Ectodermal cell (in vitro differentiated cells): ENCODE measurements at regions not wholly inside any gene's neighbourhood (a gene's known extent, or its start where the extent isn't known, plus 50 kb on each side); places are given as distances from the start of the nearest gene placed in this dataset.

Experiments
- H3K27ac ChIP-seq: 2 replicates; pipeline ENCODE4 v1.7.0; 2013; ENCODE audit warnings: mild to moderate bottlenecking, low read depth, low read length; ENCODE audit not compliant: insufficient read depth, poor library complexity, severe bottlenecking
- H3K27me3 ChIP-seq: 2 replicates; pipeline ENCODE4 v1.7.0; 2013; ENCODE audit warnings: mild to moderate bottlenecking, low read length; ENCODE audit not compliant: insufficient read depth, control insufficient read depth, poor library complexity, severe bottlenecking
- H3K36me3 ChIP-seq: one replicate; pipeline ENCODE4 v1.7.0; 2013; ENCODE audit warnings: low read length; ENCODE audit not compliant: control insufficient read depth, insufficient read depth
- H3K4me1 ChIP-seq: one replicate; pipeline ENCODE4 v1.7.0; 2013; ENCODE audit warnings: low read length; ENCODE audit not compliant: control insufficient read depth, insufficient read depth
- H3K4me3 ChIP-seq: 2 replicates; pipeline ENCODE4 v1.7.0; 2013; ENCODE audit warnings: low read depth, low read length, control low read depth; ENCODE audit not compliant: insufficient read depth
- H3K9me3 ChIP-seq: 2 replicates; pipeline ENCODE4 v1.7.0; 2013; ENCODE audit warnings: mild to moderate bottlenecking, low read length, moderate library complexity; ENCODE audit not compliant: control insufficient read depth
- WGBS, 2 experiments: methylation state at CpG; one replicate each; pipeline ENCODE4 v1.1.7; 2013; ENCODE audit warnings: missing lambda C conversion rate in 2 of 2; 5-methylcytosine and 5-hydroxymethylcytosine counted together

DNA sequence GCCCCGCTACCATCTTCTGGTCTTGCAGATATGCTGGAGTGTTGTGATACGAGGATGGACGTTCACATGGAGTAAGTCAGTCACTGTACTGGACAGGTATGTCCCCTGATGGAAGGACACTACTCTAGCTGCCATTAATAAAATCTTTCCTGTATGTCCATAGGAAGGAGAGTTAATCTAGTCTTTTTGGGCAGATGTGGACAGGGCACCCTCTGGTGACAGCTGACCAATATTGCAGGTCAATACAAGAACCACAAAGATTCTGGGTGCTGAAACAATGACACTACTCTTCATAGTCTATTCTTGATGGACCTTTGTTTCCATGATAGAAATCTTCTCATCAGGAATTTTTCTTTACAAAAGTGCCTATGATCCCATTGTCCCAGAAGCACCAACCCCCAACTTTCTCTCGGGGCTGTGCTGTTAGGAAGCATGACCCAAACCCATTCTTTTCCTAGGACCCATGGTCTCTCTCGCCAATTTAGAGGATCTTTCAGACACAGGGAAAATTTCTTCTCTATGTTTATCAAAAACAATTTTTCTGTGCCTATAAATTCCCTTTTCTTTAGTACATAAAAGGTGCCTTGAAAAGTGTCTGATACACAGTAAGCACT is 376.9 kb downstream of the DTWD2 start:
- Histone ChIP-seq H3K9me3 (no peaks in the 10 kb centered on the region), H3K27ac (no peak overlapping the region), H3K4me3 (no peak overlapping the region), H3K4me1 (no peaks in the 10 kb centered on the region), H3K27me3 (no peaks in the 10 kb centered on the region), H3K36me3 (no peaks in the 10 kb centered on the region)
- 87 to 90% methylated on average over 5 of the region's 5 CpGs for WGBS, 2 experiments

DNA sequence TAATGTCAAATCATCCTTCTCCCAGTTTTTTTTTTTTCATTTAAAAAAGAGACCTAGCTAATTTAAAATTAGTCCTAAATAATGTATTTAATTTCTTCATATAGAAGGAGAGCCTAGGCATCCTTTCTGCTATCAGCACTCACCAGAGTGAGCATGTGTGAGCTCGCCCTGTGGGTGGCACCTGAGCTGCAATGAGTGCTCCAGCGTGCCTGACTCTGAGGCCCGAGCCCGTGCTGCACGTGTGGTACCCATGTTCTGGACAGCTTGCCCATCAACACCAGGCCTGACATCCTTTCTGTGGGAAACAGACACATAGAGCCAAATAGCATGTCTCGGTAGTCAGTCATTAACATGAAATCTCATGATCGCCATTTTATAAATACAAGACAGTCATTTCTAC is 381.4 kb downstream of the DTWD2 start:
- Histone ChIP-seq H3K36me3 (no peaks in the 10 kb centered on the region), H3K4me3 (no peak overlapping the region), H3K9me3 (no peaks in the 10 kb centered on the region), H3K27me3 (no peaks in the 10 kb centered on the region), H3K27ac (no peak overlapping the region), H3K4me1 (no peaks in the 10 kb centered on the region)
- 89 to 92% methylated on average over 7 of the region's 7 CpGs for WGBS, 2 experiments

DNA sequence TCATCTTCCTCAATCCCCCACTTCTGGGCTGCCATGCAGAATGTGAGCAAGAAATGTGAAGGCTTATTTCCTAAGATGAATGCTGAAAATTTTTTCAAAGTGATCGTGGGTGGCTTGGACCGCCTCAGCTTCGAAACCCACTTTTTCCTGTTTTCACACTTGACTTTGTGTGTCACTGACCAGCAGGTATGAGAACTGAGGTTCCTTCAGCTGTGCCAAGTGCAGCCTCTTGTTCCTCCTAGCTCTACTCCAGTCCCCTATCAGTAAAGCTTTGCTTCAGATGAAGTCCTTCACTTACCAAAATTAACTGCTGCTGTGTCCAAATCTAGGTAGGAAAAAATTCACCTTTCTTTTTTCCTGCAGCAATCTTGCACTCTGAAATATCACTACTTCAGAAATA is 382.6 kb downstream of the DTWD2 start:
- H3K36me3 ChIP-seq: no peaks in the 10 kb centered on the region
- H3K4me1 ChIP-seq: no peaks in the 10 kb centered on the region
- WGBS, 2 experiments: 72 to 80% methylated on average over 3 of the region's 3 CpGs
- no peak overlapping the region for H3K4me3 ChIP-seq
- no peaks in the 10 kb centered on the region for H3K27me3 ChIP-seq
- no peak overlapping the region for H3K27ac ChIP-seq
- H3K9me3 ChIP-seq: no peaks in the 10 kb centered on the region

DNA sequence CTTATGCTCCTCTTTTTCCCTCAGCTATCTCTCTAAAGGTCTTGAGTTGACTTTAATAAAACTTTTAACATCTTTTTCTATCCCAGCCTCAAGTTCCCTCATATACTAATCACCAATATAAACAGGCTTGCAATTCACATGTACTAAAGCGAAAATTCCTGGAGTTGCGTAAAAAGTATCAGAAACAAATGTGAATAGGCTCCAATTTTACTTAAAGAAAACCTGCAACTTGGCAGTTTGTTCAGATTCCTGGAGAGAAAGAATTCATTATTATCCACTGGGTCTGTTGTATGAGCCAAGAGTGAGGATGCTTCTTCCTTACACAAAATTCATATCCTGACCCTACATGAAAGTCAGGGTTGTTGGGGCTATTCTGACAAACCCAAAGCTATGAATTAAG is 384.2 kb downstream of the DTWD2 start:
- Histone ChIP-seq H3K9me3 (no peaks in the 10 kb centered on the region), H3K27ac (no peak overlapping the region), H3K4me1 (no peaks in the 10 kb centered on the region), H3K36me3 (no peaks in the 10 kb centered on the region), H3K4me3 (no peak overlapping the region), H3K27me3 (no peaks in the 10 kb centered on the region)
- WGBS, 2 experiments: 48 to 100% methylated on average over 1 to 2 of the region's 2 CpGs

DNA sequence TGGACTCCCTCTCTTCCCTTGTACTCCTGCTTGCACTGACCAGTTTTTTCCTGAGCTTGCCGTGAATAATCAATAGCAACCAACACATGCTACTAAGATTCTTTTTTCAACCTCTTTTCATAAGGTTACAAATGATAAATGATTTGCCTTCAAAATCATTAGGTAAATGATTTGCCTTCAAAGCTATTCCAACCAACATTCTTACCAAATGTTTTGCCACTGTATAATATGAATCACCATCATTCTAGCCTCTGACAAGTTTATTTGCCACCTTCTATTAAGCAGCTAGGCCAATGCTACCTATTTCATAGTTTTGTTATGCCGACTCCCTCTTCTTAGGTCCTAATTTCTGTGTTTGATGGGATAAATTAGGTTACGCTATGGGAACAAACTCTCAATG is 385.1 kb downstream of the DTWD2 start:
- H3K27me3 ChIP-seq: no peaks in the 10 kb centered on the region
- WGBS, 2 experiments: 93% methylated on average over 3 of the region's 3 CpGs
- H3K27ac ChIP-seq: no peak overlapping the region
- no peaks in the 10 kb centered on the region for H3K9me3 ChIP-seq
- no peak overlapping the region for H3K4me3 ChIP-seq
- H3K4me1 ChIP-seq: no peaks in the 10 kb centered on the region
- no peaks in the 10 kb centered on the region for H3K36me3 ChIP-seq

DNA sequence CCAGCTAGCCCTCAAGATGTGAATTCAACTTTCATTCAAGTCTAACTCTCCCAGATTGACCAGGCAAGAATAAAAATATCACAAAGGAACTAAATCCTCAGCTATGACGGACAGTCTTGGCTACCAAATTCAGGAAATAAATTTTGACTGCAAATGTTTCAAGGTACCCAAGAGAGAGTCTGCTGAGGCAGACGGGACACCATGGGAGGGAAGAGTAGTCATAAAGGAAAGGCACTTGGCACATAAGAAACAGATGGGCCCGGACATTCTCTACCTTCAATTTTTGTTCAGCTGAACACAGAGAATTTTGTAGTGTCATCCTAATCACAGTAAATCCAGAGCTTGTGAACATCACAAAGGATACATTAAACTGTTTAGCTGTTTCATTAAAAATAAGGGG is 390.0 kb downstream of the DTWD2 start:
- WGBS, 2 experiments: 92 to 95% methylated on average over 3 of the region's 3 CpGs
- Histone ChIP-seq H3K4me1 (no peaks in the 10 kb centered on the region), H3K9me3 (no peaks in the 10 kb centered on the region), H3K4me3 (no peak overlapping the region), H3K36me3 (no peaks in the 10 kb centered on the region), H3K27ac (no peak overlapping the region), H3K27me3 (no peaks in the 10 kb centered on the region)

DNA sequence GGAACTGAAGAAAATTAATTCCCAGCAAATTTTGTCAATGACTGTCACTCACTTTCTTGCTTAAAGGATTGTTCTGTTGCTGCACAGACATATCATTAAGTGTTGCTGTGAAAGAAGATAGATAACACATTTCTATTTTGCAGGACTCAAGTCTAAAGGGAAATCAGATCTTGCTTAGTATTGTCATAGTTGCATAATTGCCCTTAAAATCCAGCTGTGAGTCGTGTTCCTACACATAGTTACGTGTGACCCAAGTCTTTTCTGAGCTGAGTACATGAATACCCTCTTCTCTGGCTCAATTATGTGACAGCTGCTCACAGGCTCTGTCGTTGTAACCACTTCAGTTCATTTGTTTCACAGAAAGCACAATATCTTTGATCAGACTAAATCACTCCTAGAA is 390.8 kb downstream of the DTWD2 start:
- 79 to 84% methylated on average over 3 of the region's 3 CpGs for WGBS, 2 experiments

DNA sequence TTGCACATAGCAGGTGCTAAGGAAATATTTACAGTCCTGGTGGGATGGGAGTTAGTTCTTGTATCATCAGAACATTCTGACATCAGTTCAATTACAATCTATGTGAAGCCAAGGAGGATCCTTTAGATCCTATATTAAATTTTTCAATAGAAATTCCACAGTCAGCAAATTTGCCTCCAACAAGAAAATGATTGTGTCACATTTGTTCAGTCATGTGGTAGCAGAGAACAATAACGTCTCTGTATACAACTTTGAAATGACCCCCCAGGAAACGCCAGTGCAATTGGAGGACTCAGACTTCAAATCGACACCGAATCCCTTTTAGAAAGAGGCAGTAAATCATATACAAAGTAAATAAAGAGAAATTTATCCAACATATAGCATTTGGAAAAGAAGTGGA is 392.1 kb downstream of the DTWD2 start:
- H3K4me3 ChIP-seq: no peak overlapping the region
- H3K27ac ChIP-seq: no peak overlapping the region
- H3K4me1 ChIP-seq: no peaks in the 10 kb centered on the region
- H3K36me3 ChIP-seq: no peaks in the 10 kb centered on the region
- no peaks in the 10 kb centered on the region for H3K27me3 ChIP-seq
- WGBS, 2 experiments: 86 to 100% methylated on average over 4 of the region's 4 CpGs
- H3K9me3 ChIP-seq: no peaks in the 10 kb centered on the region

More for the DNA sequence above, 390.8 kb downstream of the DTWD2 start:
- H3K27me3 ChIP-seq: no peaks in the 10 kb centered on the region
- no peaks in the 10 kb centered on the region for H3K9me3 ChIP-seq
- no peaks in the 10 kb centered on the region for H3K4me1 ChIP-seq
- no peaks in the 10 kb centered on the region for H3K36me3 ChIP-seq
- no peak overlapping the region for H3K27ac ChIP-seq
- H3K4me3 ChIP-seq: no peak overlapping the region

DNA sequence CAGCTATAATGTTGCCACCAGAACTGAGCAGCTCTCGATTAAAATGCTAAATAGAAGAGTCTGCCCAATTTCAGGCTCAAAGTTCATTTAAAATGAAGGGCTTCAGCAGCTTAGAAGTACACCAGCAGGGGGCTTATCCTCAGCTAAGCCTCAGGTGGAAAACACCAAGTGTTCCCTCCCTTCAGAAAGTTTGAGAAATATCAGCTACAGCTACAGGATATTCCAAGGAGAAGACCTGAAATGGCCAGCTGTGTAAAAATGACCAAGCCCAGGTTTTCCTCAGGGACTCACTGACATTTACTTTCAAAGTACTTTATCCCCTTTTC is 395.4 kb downstream of the DTWD2 start:
- Histone ChIP-seq H3K4me3 (no peak overlapping the region), H3K9me3 (no peaks in the 10 kb centered on the region), H3K4me1 (no peaks in the 10 kb centered on the region), H3K36me3 (no peaks in the 10 kb centered on the region), H3K27me3 (no peaks in the 10 kb centered on the region), H3K27ac (no peak overlapping the region)
- WGBS, 2 experiments: 90 to 93% methylated on average over 1 of the region's 1 CpG

DNA sequence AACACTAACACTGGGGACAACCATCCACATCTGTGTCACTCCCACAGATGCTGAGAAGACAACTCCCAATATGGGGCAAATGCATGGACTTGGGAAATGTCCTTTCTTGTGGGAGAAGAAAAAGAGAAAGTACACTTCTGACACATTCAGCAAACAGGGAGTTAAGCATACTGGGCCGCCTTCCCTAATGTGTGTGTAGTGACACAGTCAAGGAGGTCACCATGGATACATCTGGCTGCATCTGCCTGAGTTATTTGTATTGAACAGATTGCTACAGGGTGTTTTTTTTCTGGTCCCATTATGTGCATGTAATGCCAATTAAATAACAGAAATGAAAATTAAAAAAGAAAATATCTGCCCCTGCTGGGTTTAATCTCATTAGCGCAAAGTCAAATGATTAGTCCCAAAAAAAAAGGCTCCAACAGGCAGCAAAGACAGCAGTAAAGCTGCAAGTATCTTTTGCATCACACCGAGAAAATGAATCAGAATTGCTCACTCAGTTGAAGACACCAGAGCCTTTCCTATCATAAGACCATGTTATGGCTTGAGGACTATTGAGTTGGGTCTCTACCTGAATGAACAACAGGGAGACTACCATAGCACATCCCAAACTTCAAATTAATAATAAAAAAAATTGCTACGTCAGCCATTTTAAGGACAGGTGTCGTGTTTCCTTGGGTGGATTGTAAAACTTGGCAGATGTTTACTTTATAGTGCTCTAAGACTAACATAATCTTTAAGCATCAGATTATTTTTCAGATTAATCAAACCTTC is 395.9 kb downstream of the DTWD2 start:
- WGBS, 2 experiments: 68% methylated on average over 5 of the region's 5 CpGs
- no peaks in the 10 kb centered on the region for H3K4me1 ChIP-seq
- no peak overlapping the region for H3K27ac ChIP-seq
- no peaks in the 10 kb centered on the region for H3K9me3 ChIP-seq
- no peaks in the 10 kb centered on the region for H3K27me3 ChIP-seq
- no peak overlapping the region for H3K4me3 ChIP-seq
- no peaks in the 10 kb centered on the region for H3K36me3 ChIP-seq
